Choroid plexus epithelial cell (primary cell): ENCODE measurements at regions not wholly inside any gene's neighbourhood (a gene's known extent, or its start where the extent isn't known, plus 50 kb on each side); places are given as distances from the start of the nearest gene placed in this dataset.
"Not testable (repeated sequence)": the region's sequence is repeated elsewhere in the genome, so short reads cannot be mapped to it uniquely, and the experiment has no call there.

ENCODE experiments used
- DNase-seq: peaks from one replicate; pipeline ENCODE4 v3.0.0-alpha.2; 2010; ENCODE audit warnings: low read depth
- H3K4me3 ChIP-seq: 2 replicates; pipeline ENCODE4 v1.5.1; 2011; ENCODE audit warnings: low read depth, mild to moderate bottlenecking, control low read depth, low read length, moderate library complexity
- TF ChIP-seq, protein P1 (sequence below): conservative IDR thresholded peaks from 2 replicates; pipeline ENCODE4 v1.5.1; 2011; ENCODE audit warnings: low read depth, mild to moderate bottlenecking, control low read depth, inconsistent platforms, low read length, moderate library complexity

- TF ChIP-seq, protein P1, sequence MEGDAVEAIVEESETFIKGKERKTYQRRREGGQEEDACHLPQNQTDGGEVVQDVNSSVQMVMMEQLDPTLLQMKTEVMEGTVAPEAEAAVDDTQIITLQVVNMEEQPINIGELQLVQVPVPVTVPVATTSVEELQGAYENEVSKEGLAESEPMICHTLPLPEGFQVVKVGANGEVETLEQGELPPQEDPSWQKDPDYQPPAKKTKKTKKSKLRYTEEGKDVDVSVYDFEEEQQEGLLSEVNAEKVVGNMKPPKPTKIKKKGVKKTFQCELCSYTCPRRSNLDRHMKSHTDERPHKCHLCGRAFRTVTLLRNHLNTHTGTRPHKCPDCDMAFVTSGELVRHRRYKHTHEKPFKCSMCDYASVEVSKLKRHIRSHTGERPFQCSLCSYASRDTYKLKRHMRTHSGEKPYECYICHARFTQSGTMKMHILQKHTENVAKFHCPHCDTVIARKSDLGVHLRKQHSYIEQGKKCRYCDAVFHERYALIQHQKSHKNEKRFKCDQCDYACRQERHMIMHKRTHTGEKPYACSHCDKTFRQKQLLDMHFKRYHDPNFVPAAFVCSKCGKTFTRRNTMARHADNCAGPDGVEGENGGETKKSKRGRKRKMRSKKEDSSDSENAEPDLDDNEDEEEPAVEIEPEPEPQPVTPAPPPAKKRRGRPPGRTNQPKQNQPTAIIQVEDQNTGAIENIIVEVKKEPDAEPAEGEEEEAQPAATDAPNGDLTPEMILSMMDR, result no peak
- H3K4me3 ChIP-seq, result no peak overlapping the region
- DNase-seq, result peak; percentile 50
Observed at GRCh38 chr7:81186691-81187090, 267.8 kb upstream of the SEMA3C start.

DNA sequence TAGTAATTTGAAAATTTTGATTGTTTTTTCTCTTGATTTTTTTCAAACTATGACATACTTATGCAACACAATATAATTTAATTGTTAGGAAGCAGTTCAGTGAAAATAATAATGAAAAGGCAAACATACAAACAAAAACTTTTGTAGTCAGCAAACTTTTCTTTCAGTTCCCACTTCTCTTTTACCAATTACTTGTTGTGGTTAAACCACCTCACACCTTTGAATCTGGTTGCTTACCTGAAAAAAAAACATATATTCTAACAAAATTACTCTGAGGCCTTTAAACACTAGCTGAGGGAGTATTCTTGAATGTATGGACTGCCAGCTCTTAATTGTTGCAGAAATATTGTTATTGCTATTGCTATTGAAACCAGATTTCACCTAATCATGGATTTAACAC is 266.2 kb upstream of the SEMA3C start:
- H3K4me3 ChIP-seq, result no peak overlapping the region
- no peak for DNase-seq
- TF ChIP-seq, protein P1, result no peak

DNA sequence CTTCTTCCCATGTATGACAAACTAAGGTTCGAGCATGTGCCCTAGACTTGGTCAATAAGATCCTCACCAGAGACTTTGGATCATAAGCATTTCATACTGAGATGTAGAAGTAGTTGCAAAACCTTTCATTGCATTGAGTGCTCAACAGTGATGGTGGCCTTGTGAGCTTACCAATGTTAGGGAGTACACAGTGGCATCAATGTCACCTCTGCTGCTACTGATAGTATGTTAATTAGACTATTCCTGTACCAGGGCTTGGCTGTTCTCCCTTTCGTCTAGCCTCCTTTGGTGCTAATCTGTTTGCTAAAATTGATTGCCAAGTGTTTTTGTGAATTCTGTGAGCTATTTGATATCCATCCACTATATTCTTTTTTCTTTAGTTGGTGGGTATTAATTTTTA is 264.5 kb upstream of the SEMA3C start:
- TF ChIP-seq, protein P1, result no peak
- H3K4me3 ChIP-seq, result no peak overlapping the region
- DNase-seq, result no peak

- not testable (repeated sequence) for H3K4me3 ChIP-seq, DNase-seq
Observed at GRCh38 chr7:81182056-81182455, 263.2 kb upstream of the SEMA3C start.

DNA sequence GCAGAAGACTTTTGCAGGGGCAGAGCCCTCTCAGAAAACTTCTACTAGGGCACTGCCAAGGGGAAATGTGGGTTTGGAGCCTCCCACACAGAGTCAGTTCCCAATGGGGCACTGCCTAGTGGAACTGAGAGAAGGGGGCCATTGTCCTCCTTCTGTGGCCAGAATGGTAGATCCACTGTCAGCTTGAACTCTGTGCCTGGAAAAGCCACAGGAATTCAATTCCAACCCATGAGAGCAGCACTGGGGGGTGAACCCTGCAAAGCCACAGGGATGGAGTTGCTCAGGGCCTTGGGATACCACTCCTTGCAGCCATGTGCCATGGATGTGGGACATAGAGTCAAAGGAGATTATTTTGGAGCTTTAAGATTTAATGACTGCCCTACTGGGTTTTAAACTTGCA is 262.2 kb upstream of the SEMA3C start:
- H3K4me3 ChIP-seq, result no peak overlapping the region
- TF ChIP-seq, protein P1, result no peak
- DNase-seq, result no peak

DNA sequence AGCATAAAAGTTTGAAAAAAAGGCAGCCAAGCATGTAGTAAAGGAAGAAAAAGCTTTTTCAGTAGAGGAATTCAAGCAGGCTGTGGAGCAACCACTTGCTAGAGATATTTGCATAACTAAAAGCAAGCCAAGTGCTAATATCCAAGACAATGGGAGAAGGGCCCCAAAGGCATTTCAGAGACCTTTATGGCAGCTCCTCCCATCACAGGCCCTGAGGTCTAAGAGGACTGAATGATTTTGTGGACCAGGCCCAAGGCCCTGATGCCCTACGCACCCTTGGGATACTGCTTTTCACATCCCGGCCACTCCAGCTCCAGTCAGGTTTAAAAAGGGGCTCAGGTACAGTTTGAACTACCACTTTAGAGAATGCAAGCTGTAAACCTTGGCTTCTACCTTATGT is 261.7 kb upstream of the SEMA3C start:
- no peak overlapping the region for H3K4me3 ChIP-seq
- DNase-seq, result no peak
- TF ChIP-seq, protein P1, result no peak

GRCh38 chr7:81175275-81175940 is 256.6 kb upstream of the SEMA3C start:
- TF ChIP-seq, protein P1, result no peak
- DNase-seq, result no peak
- H3K4me3 ChIP-seq, result no peak overlapping the region
